B cell (primary cell): ENCODE measurements at regions not wholly inside any gene's neighbourhood (a gene's known extent, or its start where the extent isn't known, plus 50 kb on each side); places are given as distances from the start of the nearest gene placed in this dataset.

Experiments used
- CTCF ChIP-seq: fragments of 200-600 bp; IDR thresholded peaks from one replicate; pipeline ENCODE4 v1.8.0; 2022; ENCODE audit warnings: antibody characterized with exemption, mild to moderate bottlenecking
- EZH2 ChIP-seq: IDR thresholded peaks from 2 replicates; pipeline ENCODE4 v1.6.1; 2012; ENCODE audit warnings: borderline replicate concordance, low read depth, mild to moderate bottlenecking, moderate library complexity, low read length; ENCODE audit not compliant: insufficient read depth, poor library complexity, severe bottlenecking

- no peak for TF ChIP-seq CTCF
- no peak for TF ChIP-seq EZH2
Observed at GRCh38 chr6:68476611-68477010, 158.5 kb upstream of the ADGRB3 start.
